Epithelial cell of proximal tubule (primary cell): ENCODE measurements at regions not wholly inside any gene's neighbourhood (a gene's known extent, or its start where the extent isn't known, plus 50 kb on each side); places are given as distances from the start of the nearest gene placed in this dataset.
"Not testable (repeated sequence)": the region's sequence is repeated elsewhere in the genome, so short reads cannot be mapped to it uniquely, and the experiment has no call there.

Experiments used
- DNase-seq: peaks from one replicate; pipeline ENCODE4 v3.0.0-alpha.2; 2011; ENCODE audit warnings: low read depth
- H3K4me3 ChIP-seq: 2 replicates; pipeline ENCODE4 v1.5.1; 2011; ENCODE audit warnings: low read depth, mild to moderate bottlenecking, low read length
- CTCF ChIP-seq: conservative IDR thresholded peaks from 2 replicates; pipeline ENCODE4 v1.5.1; 2012; ENCODE audit warnings: low read depth, mild to moderate bottlenecking, low read length

DNA sequence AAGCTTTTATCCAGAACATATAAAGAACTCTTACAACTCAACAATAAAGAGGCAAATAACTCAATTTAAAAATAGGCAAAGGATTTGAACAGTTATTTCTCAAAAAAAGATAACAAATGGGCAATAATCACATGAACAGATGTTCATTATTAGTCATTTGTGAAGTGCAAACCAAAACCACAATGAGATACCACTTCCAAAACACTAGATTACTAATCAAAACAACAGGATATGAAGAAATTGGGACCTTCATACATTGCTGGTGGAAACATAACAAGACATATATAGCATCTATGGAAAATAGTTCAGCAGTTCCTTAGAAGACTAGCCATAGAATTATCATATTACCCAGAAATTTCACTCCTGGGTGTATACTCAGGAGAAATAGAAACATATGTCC lies 224.6 kb downstream of the FBXO8 start:
- TF ChIP-seq CTCF = no peak
- no peak for DNase-seq
- H3K4me3 ChIP-seq = no peak overlapping the region

- no peak overlapping the region for H3K4me3 ChIP-seq
- DNase-seq = no peak
- no peak for TF ChIP-seq CTCF
These were observed 226.5 kb downstream of the FBXO8 start for GRCh38 chr4:174056959-174057358.

DNA sequence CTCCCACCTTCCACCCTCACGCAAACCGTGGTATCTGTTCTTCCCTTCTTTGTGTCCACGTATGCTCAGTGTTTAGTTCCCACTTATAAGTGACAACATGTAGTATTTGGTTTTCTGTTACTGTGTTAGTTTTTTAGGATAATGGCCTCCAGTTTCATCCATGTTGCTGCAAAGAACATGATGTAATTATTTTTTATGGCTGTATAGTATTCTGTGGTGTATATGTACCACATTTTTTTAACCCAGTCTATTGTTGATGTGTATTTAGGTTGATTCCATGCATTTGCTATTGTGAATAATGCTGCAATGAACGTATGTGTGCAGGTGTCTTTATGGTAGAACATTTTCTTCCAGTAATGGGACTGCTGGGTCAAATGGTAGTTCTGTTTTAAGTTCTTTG lies 228.1 kb downstream of the FBXO8 start:
- no peak for TF ChIP-seq CTCF
- DNase-seq = no peak
- H3K4me3 ChIP-seq = no peak overlapping the region

- TF ChIP-seq CTCF = no peak
- no peak overlapping the region for H3K4me3 ChIP-seq
- DNase-seq = no peak
These were observed 229.6 kb downstream of the FBXO8 start for GRCh38 chr4:174053895-174054294.

GRCh38 chr4:174047363-174047762 lies 236.1 kb downstream of the FBXO8 start:
- TF ChIP-seq CTCF = no peak
- DNase-seq = no peak
- H3K4me3 ChIP-seq = no peak overlapping the region

- not testable (repeated sequence) for H3K4me3 ChIP-seq, DNase-seq
These were observed 237.6 kb downstream of the FBXO8 start for GRCh38 chr4:174045829-174046228.

DNA sequence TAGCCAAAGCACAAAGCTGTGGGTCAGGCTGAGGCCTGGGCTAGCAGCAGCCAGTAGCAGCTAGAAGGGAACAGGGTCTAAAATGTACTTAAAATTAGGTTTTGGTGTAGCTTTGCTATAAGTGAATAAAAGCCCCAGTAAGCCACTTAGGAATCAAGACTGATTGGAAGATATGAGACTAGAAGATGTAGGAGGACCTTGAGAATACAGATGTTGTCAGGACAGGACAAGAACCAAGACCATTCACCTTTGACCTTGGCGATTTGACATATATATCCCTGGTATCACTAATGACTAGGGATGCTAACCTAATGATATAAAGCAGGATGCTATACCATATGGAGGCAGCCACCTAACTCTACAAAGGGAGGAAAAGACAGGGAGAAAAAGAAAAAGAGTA lies 238.1 kb downstream of the FBXO8 start:
- TF ChIP-seq CTCF = no peak
- DNase-seq = no peak
- H3K4me3 ChIP-seq = no peak overlapping the region

GRCh38 chr4:174041555-174042105 lies 241.8 kb downstream of the FBXO8 start:
- DNase-seq = no peak
- no peak for TF ChIP-seq CTCF
- no peak overlapping the region for H3K4me3 ChIP-seq
